ENCODE measurements at regions not wholly inside any gene's neighbourhood (a gene's known extent, or its start where the extent isn't known, plus 50 kb on each side); places are given as distances from the start of the nearest gene placed in this dataset.

- FAIRE-seq: no peak
- DNase-seq (ENCODE audit: insufficient read length, low spot score): no peak
Observed at GRCh38 chr18:78766651-78767533, 212.7 kb upstream of the SALL3 start.

GRCh38 chr18:78767648-78768071 lies 212.0 kb upstream of the SALL3 start:
- no peak for FAIRE-seq
- no peak for DNase-seq (ENCODE audit: insufficient read length, low spot score)

- DNase-seq (ENCODE audit: insufficient read length, low spot score) (no peak), FAIRE-seq (no peak)
Observed at GRCh38 chr18:78768221-78768620, 211.4 kb upstream of the SALL3 start.

- FAIRE-seq (no peak), DNase-seq (ENCODE audit: insufficient read length, low spot score) (no peak)
Observed at GRCh38 chr18:78768656-78769501, 210.7 kb upstream of the SALL3 start.

GRCh38 chr18:78769502-78770105 lies 210.0 kb upstream of the SALL3 start:
- FAIRE-seq (no peak), DNase-seq (ENCODE audit: insufficient read length, low spot score) (no peak)

- FAIRE-seq (no peak), DNase-seq (ENCODE audit: insufficient read length, low spot score) (no peak)
Observed at GRCh38 chr18:78770139-78770822, 209.3 kb upstream of the SALL3 start.

GRCh38 chr18:78770823-78771139 lies 208.8 kb upstream of the SALL3 start:
- DNase-seq (ENCODE audit: insufficient read length, low spot score): no peak
- FAIRE-seq: no peak

- no peak for FAIRE-seq
Observed at GRCh38 chr18:78771496-78772359, 207.9 kb upstream of the SALL3 start.

GRCh38 chr18:78772360-78773302 lies 207.0 kb upstream of the SALL3 start:
- FAIRE-seq: no peak
- DNase-seq (ENCODE audit: insufficient read length, low spot score): no peak

More at GRCh38 chr18:78771496-78772359, 207.9 kb upstream of the SALL3 start:
- DNase-seq (ENCODE audit: insufficient read length, low spot score): no peak

- no peak for FAIRE-seq
Observed at GRCh38 chr18:78773303-78773755, 206.3 kb upstream of the SALL3 start.

GRCh38 chr18:78773819-78774218 lies 205.8 kb upstream of the SALL3 start:
- DNase-seq (ENCODE audit: insufficient read length, low spot score) (no peak), FAIRE-seq (no peak)

More at GRCh38 chr18:78773303-78773755, 206.3 kb upstream of the SALL3 start:
- DNase-seq (ENCODE audit: insufficient read length, low spot score): no peak

- FAIRE-seq: no peak
- no peak for DNase-seq (ENCODE audit: insufficient read length, low spot score)
Observed at GRCh38 chr18:78774741-78775141, 204.9 kb upstream of the SALL3 start.

GRCh38 chr18:78776151-78776550 lies 203.5 kb upstream of the SALL3 start:
- FAIRE-seq: no peak

GRCh38 chr18:78776706-78777285 lies 202.8 kb upstream of the SALL3 start:
- no peak for DNase-seq (ENCODE audit: insufficient read length, low spot score)
- FAIRE-seq: no peak

More at GRCh38 chr18:78776151-78776550, 203.5 kb upstream of the SALL3 start:
- DNase-seq (ENCODE audit: insufficient read length, low spot score): no peak

GRCh38 chr18:78777992-78778391 lies 201.6 kb upstream of the SALL3 start:
- FAIRE-seq: no peak
- DNase-seq (ENCODE audit: insufficient read length, low spot score): no peak

GRCh38 chr18:78778651-78779050 lies 201.0 kb upstream of the SALL3 start:
- DNase-seq (ENCODE audit: insufficient read length, low spot score): no peak
- FAIRE-seq: no peak

- FAIRE-seq (no peak), DNase-seq (ENCODE audit: insufficient read length, low spot score) (no peak)
Observed at GRCh38 chr18:78779996-78780718, 199.5 kb upstream of the SALL3 start.
